ENCODE measurements at regions not wholly inside any gene's neighbourhood (a gene's known extent, or its start where the extent isn't known, plus 50 kb on each side); places are given as distances from the start of the nearest gene placed in this dataset.

DNA sequence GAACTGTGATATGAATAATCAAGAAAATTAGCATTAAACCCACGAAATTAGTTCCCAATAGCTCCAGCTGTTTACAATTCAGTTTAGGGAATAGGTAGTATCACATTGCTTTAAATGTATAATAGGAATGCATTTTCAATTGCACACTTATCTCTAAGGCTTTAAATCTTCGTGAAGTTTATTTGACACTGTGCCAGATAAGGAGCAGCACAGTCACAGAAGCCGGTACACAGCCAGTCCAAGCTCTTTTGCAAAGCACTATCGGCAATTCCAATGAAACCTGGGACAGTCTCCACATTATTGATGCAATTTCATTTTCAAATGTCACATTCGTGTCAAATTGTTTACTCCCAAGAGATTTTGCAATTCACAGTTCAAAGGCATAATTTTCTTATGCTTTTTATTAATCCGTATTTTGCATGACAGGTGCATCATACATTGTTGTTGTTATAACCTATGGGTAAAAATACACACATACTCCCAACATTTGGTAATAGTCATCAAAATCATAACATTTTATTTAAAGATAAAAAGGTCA is 602.8 kb downstream of the RPS29 start:
- TF ChIP-seq EZH2 (IDR thresholded peaks at IDR 0.05; ENCODE audit: borderline replicate concordance, low read length): no peak
- TF ChIP-seq, protein P1, sequence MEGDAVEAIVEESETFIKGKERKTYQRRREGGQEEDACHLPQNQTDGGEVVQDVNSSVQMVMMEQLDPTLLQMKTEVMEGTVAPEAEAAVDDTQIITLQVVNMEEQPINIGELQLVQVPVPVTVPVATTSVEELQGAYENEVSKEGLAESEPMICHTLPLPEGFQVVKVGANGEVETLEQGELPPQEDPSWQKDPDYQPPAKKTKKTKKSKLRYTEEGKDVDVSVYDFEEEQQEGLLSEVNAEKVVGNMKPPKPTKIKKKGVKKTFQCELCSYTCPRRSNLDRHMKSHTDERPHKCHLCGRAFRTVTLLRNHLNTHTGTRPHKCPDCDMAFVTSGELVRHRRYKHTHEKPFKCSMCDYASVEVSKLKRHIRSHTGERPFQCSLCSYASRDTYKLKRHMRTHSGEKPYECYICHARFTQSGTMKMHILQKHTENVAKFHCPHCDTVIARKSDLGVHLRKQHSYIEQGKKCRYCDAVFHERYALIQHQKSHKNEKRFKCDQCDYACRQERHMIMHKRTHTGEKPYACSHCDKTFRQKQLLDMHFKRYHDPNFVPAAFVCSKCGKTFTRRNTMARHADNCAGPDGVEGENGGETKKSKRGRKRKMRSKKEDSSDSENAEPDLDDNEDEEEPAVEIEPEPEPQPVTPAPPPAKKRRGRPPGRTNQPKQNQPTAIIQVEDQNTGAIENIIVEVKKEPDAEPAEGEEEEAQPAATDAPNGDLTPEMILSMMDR (IDR thresholded peaks at IDR 0.05; ENCODE audit: low read length): no peak
- Histone ChIP-seq H3K9ac (ENCODE audit: low read length) (no peak overlapping the region), H3K27me3 (ENCODE audit: insufficient read depth, low read length) (no peaks in the 10 kb centered on the region)

DNA sequence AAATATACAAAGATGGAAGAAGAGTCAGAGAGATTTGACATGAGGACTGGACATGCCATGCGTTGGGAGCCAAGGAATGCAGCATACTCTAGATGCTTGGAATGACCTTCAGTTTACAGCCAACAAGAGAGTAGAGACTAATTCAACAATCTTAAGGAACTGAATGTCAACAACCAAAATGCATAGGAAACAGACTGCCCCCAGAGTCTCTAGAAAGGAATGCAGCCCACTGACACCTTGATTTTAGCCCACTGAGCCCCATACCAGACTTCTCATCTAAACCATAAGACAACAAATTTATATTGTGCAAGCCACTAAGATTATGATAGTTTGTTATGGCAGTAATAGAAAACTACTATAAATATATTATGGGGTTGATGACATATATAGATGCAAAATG is 611.2 kb downstream of the RPS29 start:
- Histone ChIP-seq H3K4me3 (ENCODE audit: low read depth, low read length, poor library complexity, severe bottlenecking) (no peak overlapping the region), H3K27ac (ENCODE audit: low read depth, low read length, poor library complexity, severe bottlenecking) (no peak overlapping the region), H3K27me3 (ENCODE audit: insufficient read depth, low read length) (no peaks in the 10 kb centered on the region), H4K20me1 (ENCODE audit: insufficient read depth, low read length) (no peaks in the 10 kb centered on the region), H3K4me2 (ENCODE audit: low read length) (no peak overlapping the region), H3K36me3 (ENCODE audit: insufficient read depth, low read length) (no peaks in the 10 kb centered on the region), H3F3A (ENCODE audit: insufficient read depth, low read length) (no peaks in the 10 kb centered on the region), H3K9ac (ENCODE audit: low read length) (no peak overlapping the region), H2AFZ (ENCODE audit: low read length) (no peak overlapping the region), H3K9me2 (ENCODE audit: low read depth, low read length) (no peaks in the 10 kb centered on the region), H3K79me2 (ENCODE audit: insufficient read depth, low read length) (no peaks in the 10 kb centered on the region), H3K9me3 (ENCODE audit: low read length) (no peaks in the 10 kb centered on the region), H3K4me1 (ENCODE audit: insufficient read depth, low read length, severe bottlenecking) (no peaks in the 10 kb centered on the region)
- TF ChIP-seq, protein P1 (IDR thresholded peaks at IDR 0.05; ENCODE audit: low read length): peak; percentile 30; the same call in 1 of the 2 replicates
- TF ChIP-seq EZH2 (IDR thresholded peaks at IDR 0.05; ENCODE audit: borderline replicate concordance, low read length): no peak

More for the DNA sequence above, 602.8 kb downstream of the RPS29 start:
- H3K9me2 ChIP-seq (ENCODE audit: low read depth, low read length): no peaks in the 10 kb centered on the region
- no peaks in the 10 kb centered on the region for H3K79me2 ChIP-seq (ENCODE audit: insufficient read depth, low read length)
- H3F3A ChIP-seq (ENCODE audit: insufficient read depth, low read length): no peaks in the 10 kb centered on the region
- no peaks in the 10 kb centered on the region for H4K20me1 ChIP-seq (ENCODE audit: insufficient read depth, low read length)
- H3K4me2 ChIP-seq (ENCODE audit: low read length): no peak overlapping the region
- H3K4me3 ChIP-seq (ENCODE audit: low read depth, low read length, poor library complexity, severe bottlenecking): no peak overlapping the region
- no peak overlapping the region for H2AFZ ChIP-seq (ENCODE audit: low read length)
- no peak overlapping the region for H3K27ac ChIP-seq (ENCODE audit: low read depth, low read length, poor library complexity, severe bottlenecking)
- H3K36me3 ChIP-seq (ENCODE audit: insufficient read depth, low read length): no peaks in the 10 kb centered on the region
- no peaks in the 10 kb centered on the region for H3K4me1 ChIP-seq (ENCODE audit: insufficient read depth, low read length, severe bottlenecking)
- no peaks in the 10 kb centered on the region for H3K9me3 ChIP-seq (ENCODE audit: low read length)

DNA sequence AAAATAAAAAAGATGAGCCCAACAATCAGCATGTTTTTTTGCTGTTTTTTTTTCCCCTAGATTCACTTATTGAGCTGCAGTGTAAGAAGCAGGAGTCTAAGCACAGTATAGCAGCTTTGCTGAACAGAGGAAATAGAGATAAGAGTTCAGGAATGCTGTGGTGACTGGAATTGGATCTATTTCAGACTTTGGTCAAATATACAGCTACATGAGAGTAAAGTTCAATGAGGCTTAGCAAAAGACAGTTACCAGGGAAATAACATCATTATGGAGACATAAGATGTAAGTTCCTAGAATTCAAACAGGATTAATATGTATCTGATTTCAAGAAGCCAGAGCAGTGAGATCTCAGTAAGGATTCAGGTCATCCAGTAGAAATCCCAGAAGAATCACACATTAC is 613.0 kb downstream of the RPS29 start:
- Histone ChIP-seq H3K27me3 (ENCODE audit: insufficient read depth, low read length) (no peaks in the 10 kb centered on the region), H3K9me3 (ENCODE audit: low read length) (no peaks in the 10 kb centered on the region), H3K27ac (ENCODE audit: low read depth, low read length, poor library complexity, severe bottlenecking) (no peak overlapping the region), H3K4me1 (ENCODE audit: insufficient read depth, low read length, severe bottlenecking) (no peaks in the 10 kb centered on the region), H3K4me2 (ENCODE audit: low read length) (no peak overlapping the region), H3K4me3 (ENCODE audit: low read depth, low read length, poor library complexity, severe bottlenecking) (no peak overlapping the region), H3K79me2 (ENCODE audit: insufficient read depth, low read length) (no peaks in the 10 kb centered on the region), H4K20me1 (ENCODE audit: insufficient read depth, low read length) (no peaks in the 10 kb centered on the region), H3F3A (ENCODE audit: insufficient read depth, low read length) (no peaks in the 10 kb centered on the region), H2AFZ (ENCODE audit: low read length) (no peak overlapping the region), H3K9ac (ENCODE audit: low read length) (no peak overlapping the region), H3K9me2 (ENCODE audit: low read depth, low read length) (no peaks in the 10 kb centered on the region), H3K36me3 (ENCODE audit: insufficient read depth, low read length) (no peaks in the 10 kb centered on the region)
- TF ChIP-seq, protein P1 (IDR thresholded peaks at IDR 0.05; ENCODE audit: low read length): no peak
- TF ChIP-seq EZH2 (IDR thresholded peaks at IDR 0.05; ENCODE audit: borderline replicate concordance, low read length): no peak
